Skeletal muscle cell (primary cell): ENCODE measurements at regions not wholly inside any gene's neighbourhood (a gene's known extent, or its start where the extent isn't known, plus 50 kb on each side); places are given as distances from the start of the nearest gene placed in this dataset.
"Not testable (repeated sequence)": the region's sequence is repeated elsewhere in the genome, so short reads cannot be mapped to it uniquely, and the experiment has no call there.

Source experiments
- DNase-seq: peaks from one replicate; pipeline ENCODE4 v3.0.0-alpha.2; 2010; ENCODE audit warnings: low read depth
- H3K4me3 ChIP-seq: 2 replicates; pipeline ENCODE4 v1.5.1; 2011; ENCODE audit warnings: low read depth, mild to moderate bottlenecking, control low read depth, low read length, moderate library complexity

DNA sequence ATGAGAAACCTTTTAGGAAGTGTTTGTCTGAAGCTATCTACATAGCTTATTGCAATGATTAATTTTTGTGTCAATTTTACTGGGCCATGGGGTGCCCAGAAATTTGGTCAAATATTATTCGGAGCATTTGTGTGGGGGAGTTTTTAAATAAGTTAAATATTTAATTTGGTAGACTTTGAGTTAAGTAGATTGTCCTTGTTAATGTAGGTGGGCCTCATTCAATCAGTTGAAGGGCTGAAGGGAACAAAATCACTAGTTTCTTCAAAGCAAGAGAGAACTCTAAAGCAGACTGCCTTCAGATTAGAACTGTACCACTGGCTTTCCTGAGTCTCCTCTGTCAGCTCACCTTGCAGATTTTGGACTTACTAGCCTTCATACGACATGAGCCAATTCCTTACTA, 1008.6 kb upstream of the ADAMTS5 start:
- H3K4me3 ChIP-seq = no peak overlapping the region
- no peak for DNase-seq

DNA sequence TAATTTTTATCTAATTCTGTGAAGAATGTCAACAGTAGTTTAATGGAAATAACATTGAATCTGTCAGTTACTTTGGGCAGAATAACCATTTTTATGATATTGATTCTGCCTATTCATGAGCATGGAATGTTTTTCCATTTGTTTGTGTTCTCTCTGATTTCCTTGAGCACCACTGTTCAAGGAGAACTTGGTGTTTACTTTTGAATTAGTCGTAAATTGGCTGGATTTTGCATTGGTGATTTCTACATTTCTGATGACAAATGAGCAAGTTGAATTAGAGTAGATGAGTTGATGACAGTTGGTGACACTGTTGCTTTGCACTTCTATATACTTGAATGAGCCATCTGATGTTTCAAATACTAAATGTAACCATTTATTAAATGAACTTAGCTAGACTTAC, 1007.3 kb upstream of the ADAMTS5 start:
- not testable (repeated sequence) for H3K4me3 ChIP-seq, DNase-seq

DNA sequence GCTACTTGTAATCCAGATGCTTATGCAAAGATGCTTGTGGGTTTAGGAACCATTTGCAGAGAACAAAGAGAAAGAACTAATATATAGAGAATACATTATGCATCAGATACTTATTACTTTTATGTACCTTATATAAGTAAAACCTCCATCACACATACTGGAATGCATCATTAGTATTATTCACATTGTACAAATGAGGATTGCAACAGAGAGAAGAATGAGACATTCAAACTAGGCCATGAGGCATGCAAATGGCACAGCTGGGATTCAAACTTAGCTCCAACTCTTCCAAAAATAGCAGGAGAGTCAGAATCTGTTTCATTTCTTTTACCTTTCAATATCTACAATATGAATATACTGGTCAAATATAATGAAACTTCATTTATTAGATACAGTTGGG, 1001.4 kb upstream of the ADAMTS5 start:
- peak; percentile 8 for DNase-seq
- H3K4me3 ChIP-seq = not testable (repeated sequence)

DNA sequence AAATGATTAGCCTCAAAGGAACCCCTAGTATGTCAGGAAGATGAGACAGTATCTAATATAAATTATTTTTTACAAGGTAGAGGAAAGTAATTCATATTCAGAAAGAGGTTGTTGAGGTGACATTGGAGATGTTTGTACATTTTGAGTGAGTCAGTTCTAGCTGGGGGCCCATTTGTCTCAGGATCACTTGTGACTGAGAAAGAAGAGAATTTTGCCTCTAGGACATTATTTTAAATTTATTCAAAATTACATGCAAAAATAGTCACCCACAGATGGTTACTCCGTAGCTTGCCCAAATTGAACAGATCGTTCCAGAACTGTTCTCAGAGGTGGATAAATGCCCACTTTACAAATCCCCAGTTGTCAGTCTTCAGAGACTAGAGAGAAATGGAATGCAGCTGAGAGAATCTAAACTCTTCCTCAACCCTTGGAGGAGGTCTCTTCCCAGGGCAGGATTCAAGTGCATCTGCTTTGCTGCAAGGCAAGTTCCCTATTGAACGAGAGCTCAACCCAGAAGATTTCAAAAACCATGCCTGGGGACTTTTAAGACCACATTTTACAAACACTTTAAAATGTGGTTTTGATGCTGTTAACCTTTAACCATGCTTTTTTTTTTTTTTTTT, 987.8 kb upstream of the ADAMTS5 start:
- no peak overlapping the region for H3K4me3 ChIP-seq
- peak; percentile 48 for DNase-seq

DNA sequence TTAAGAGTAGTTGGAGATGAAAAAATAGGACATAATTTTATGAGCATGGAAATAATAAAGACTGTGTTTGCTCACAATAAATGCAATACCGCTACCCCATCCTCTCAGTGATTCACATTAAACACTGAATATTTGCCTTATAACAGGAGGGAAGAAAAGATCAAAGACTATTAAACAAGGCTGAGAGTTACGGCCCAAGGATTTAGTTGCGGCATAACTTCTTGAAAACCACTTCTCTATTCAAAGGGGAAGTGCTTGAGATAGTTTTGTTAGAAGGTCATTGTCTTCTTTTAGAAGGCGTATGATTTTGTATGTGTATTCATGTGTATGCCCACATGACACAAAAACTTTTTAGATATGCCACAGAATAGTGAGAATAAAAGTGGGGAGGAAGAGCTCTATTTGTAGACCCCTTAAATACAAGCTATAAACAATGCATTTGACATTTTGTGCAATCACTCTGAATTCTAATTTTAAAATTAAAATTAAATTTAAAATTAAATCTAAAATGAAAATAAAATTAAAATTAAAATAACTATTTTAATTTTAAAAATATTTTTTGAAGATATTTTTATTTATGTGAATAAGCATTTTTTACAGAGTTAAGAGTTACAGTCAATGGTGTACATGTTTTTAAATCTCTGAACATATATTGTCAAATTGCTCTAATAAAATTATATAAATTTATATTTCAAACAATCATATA, 986.6 kb upstream of the ADAMTS5 start:
- DNase-seq = no peak

DNA sequence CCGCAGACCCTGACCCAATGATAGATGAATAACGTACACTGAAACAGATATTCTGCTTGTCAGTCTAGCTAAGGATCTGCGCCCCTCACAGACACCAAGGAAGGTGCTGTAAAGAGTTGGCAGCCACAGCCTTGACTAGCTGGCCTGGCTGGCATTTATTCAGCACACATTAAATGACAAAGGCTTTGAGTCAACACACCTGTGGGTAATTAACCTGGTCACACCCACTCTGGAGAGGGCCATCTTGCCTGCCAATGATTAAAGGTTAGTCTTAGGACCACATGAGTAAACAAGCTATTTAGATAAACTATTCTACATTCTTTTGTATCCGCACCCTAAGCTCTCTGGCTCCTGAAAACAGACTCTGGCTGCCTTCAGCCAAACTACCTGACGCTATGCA, 982.2 kb upstream of the ADAMTS5 start:
- not testable (repeated sequence) for DNase-seq, H3K4me3 ChIP-seq

More for the DNA sequence above, 986.6 kb upstream of the ADAMTS5 start:
- no peak overlapping the region for H3K4me3 ChIP-seq

DNA sequence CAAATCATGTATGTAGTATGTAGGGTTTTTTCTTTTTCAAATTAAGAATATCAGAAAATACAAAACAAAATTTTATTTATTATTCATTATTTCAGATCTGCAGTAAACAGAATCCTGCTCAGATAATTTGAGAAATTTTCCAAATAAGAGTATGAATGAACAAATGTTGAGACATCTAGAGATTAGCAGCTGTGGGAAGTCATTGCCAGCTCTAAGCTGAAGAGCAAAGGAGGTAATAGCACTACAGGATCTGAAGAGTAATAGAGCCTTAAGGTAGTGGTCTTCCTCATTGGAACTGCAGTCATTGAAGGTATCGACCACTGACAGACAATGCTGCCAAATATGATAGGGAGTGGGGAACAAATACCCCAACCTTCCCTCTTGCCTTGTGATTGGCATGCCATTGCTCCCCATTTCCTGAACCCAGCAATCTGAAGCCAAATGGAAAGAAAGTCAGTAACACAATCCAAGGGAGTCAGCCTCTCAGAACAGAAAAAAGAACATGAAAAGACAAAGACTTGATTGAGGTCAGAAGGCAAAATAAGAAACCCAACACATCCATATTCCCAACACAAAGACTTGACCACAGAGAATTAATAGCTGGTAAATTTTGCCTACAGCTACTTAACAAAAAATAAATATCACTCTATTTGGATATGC, 963.4 kb upstream of the ADAMTS5 start:
- DNase-seq, H3K4me3 ChIP-seq: not testable (repeated sequence)

DNA sequence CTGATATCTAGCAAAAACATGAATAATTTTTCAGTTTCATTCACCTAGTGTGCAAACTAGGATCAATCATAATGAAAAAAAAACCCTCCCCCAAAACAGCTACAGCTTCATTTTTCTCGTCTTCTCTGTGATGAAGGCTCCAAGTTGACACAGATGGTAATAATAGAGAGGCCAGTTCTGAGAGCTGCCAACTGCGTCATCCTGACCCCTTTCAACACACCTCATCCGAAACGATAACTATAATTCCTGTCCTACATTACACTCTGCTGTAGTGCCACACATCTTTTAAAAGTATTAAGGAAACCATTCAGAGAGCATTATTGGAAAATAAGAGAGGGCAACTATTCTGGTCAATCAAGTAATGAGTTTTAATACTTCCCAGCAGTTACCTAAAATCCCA, 962.3 kb upstream of the ADAMTS5 start:
- DNase-seq = peak; percentile 42
- not testable (repeated sequence) for H3K4me3 ChIP-seq

DNA sequence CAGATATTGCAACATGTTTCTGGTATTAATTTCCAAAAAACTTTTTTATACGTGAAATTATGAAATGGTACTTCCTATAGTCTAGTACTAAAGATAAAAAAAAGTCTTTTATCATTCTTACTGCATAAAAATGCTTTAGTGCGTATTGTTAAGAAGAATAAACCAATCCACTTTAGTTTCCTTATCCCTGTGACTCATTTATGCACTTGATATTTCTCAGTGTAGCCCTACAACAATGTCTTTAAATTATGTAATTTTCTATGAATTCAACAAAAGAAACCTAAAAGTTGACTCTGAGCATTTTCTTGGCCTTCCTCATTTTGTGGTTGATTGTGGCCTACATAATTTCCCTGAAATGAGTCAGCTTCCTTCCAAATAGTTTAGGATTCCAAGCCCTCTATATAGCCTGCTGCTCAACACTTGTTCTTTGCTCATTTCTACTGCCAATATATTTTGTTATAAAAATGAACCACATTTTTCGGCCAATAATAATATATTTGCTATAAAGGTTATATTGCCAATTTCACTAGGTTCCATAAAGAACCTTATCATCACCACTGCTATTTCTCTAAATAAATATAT, 961.7 kb upstream of the ADAMTS5 start:
- not testable (repeated sequence) for H3K4me3 ChIP-seq
- DNase-seq = peak; percentile 53

DNA sequence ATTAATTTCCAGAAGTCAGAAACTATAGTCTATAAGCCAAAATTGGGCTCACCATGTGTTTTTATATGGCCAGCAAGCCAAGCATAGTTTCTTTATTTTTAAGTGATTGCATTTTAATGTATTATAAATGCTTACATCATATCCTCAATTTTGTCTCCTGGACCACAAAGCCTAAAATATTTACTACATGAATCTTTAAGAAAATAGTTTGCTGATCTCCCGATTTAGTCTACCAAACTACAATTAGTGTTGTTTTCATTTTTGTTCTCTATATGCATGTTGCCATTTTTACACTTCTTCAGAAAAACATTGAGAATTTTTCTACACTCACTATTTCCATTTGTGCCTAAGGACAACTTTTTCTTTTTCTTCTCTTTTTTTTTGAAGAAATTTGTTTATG, 954.5 kb upstream of the ADAMTS5 start:
- not testable (repeated sequence) for DNase-seq

DNA sequence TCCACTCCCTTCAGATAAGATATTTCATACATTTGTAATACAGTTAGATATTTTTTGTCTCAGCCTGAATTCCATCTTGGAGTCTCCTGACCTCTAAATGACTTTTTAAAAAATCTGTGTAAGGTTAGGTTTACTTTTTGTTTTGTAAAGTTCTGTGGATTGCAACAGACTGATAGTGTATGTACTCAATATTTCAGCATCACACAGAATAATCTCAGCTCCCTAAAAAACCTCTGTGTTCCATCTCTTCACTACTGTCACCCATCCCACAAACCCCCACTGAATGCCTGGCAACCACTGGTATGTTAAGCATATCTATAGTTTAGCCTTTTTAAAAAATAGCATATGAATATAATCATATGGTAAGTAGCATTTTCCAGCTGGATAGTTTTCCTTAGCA, 951.1 kb upstream of the ADAMTS5 start:
- not testable (repeated sequence) for H3K4me3 ChIP-seq, DNase-seq

More for the DNA sequence above, 954.5 kb upstream of the ADAMTS5 start:
- not testable (repeated sequence) for H3K4me3 ChIP-seq

DNA sequence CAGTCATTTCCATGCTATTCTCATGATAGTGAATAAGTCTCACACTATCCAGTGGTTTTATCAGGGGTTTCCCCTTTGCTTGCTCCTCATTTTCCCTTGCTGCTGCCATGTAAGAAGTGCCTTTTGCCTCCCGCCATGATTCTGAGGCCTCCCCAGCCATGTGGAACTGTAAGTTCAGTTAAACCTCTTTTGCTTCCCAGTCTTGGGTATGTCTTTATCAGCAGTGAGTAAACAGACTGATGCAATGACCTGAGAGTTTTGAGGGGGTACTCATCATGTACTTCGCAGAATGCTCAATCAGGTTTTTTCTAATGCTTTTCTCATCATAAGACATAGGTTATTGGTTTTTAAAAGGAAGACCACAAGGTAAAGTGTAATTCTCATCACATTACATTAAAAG, 949.4 kb upstream of the ADAMTS5 start:
- not testable (repeated sequence) for DNase-seq, H3K4me3 ChIP-seq

DNA sequence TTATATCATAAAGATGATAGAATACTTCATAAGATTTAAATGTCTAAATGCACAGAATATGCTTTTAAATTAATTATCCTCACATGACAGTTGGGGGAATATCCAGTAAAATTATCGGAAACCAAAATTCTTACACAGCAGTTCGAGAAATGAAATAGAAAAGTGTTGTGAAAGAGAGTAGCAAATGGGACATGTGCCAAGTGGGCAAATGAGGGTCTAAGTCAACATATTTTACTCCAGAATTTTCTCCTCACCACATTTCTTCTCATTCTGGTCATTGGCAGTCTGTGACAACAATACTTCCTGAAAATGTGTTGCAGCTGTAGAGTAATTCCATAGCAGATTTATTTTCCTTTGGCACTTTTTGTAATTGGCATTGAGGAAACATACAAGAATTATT, 945.2 kb upstream of the ADAMTS5 start:
- not testable (repeated sequence) for H3K4me3 ChIP-seq, DNase-seq

DNA sequence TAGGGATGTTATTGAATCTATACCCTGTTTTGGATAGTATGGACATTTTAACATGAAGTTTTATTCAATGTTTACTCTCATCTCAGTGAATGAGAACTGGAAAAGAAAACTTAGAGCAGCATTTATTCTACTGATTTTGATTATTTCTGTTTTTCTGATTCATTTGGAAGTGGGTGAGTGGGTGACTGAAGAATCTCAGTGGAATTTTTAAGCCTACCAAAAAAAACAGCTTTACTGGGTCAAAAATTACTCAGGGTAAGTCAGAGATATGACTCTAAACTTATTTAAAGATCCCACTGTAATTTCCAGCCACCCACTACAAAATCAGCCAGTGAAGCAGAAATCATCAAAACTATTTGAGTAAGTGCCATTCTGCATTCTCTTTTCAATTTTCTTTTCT, 942.6 kb upstream of the ADAMTS5 start:
- not testable (repeated sequence) for H3K4me3 ChIP-seq, DNase-seq

DNA sequence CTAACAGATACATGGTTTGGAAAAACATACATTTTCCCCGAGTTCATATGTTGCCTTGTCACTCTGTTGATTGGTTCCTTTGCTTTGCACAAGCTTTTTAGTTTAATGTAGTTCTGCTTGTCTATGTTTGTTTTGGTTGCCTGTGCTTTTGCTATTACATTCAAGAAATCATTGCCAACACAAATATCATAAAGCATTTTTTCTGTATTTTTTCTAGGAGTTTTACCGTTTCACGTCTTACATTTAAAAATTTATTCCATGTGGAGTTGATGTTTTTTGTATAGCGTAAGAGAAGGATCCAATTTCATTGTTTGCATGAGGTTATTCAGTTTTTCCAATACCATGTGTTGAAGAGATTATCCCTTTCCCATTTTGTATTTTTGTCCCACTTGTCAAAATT, 941.9 kb upstream of the ADAMTS5 start:
- not testable (repeated sequence) for H3K4me3 ChIP-seq, DNase-seq

DNA sequence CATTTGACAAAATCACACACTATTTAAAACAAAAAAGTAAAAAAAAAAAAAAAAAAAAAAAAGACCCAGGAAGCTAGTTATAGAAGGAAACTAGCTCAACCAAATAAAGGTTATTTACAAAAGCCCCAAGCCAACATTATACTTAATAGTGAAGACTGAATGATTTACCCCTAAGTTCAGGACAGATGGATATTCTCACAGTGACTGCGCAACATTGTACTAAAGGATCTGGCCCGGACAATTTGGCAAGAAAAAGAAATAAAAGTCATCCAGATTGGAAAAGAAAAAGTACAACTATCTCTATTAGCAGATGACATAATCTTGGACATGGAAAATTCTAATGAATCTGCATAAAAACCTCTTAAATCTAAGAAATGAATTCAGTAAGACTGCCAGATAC, 936.0 kb upstream of the ADAMTS5 start:
- not testable (repeated sequence) for DNase-seq, H3K4me3 ChIP-seq

DNA sequence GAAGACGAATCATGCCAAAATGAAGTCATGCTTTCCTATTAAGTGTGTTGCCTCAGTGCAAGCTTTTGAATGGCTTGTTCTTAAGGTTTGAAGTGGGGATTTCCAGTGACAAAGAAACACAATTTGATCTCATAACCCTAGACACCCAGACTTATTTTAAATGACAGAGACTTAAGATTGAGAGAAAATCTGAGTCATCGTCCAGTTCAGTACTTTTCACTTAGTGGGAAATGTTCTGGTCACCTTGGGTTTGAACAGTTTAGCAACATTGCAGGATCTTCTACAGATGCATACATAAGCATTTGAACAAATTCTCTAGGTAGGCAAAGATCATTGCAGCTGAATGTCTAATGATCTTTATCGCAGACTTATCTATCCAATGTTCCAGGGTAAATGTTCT, 926.7 kb upstream of the ADAMTS5 start:
- not testable (repeated sequence) for DNase-seq, H3K4me3 ChIP-seq

DNA sequence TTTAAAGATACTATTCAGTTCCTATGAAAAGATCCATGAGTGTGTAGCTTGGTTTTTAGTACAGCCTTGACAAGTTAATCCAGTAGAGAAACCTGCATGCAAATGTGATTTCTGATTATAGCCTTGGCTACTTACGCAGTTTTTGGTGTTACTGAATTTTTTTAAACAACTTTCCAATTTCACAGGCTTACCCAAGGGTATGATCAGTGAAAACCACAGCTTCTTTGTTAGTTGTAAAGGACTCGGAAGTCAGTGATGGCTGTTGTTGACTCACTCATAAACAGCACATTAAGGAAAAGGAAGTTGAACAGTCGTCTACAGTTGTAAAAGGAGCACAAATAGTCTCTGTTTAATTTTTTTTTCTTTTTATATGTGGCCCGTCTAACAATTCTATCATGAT, 924.6 kb upstream of the ADAMTS5 start:
- not testable (repeated sequence) for H3K4me3 ChIP-seq, DNase-seq

DNA sequence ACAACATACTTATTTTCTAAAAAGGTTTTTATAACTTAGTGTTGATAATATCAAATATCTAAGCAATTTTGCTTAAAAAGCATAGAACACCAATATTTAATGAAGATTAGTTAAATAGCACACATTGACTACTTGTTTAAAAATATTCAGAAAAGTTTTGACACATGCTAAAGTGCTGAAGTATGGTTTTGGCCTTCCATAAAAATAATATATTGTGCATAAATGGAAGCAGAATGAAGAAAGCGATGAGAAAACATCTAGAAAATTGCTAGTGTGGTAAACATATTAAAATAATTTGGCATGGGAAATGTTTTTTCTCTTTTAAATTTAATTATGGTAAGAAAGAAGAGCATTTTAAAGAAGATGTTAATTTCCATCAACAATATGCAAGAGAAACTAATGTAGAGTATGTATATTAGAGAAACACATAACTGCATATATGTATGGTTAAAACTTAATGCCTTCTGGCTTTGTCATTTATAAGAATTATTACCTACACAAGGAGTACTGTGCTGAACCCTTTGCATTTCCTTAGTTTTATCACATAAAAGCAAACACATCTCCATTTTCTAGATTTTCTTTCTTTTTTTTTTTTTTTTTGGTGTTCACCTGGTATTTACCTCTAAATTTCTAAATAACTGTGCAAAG, 921.0 kb upstream of the ADAMTS5 start:
- H3K4me3 ChIP-seq, DNase-seq: not testable (repeated sequence)

DNA sequence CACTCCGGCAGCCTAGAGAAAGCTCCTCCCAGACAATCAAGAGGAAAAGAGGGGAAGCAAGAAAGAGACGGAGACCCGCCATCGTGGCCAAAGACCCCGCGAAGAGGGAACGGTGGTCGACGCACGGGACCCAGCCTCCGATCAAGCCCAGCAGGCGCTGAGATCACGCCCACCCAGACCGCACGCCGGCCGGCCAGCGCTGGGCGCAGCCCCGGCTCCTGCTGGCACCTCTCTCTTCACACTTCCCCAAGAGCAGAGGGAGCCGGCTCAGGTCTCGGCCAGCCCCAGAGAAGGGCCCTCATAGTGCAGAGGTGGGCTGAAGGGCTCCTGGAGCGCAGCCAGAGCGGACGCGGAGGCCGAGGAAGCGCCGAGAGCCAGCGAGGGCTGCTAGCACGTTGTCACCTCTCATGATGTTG, 918.4 kb upstream of the ADAMTS5 start:
- no peak for DNase-seq
- H3K4me3 ChIP-seq = no peak overlapping the region
